ENCODE measurements at regions not wholly inside any gene's neighbourhood (a gene's known extent, or its start where the extent isn't known, plus 50 kb on each side); places are given as distances from the start of the nearest gene placed in this dataset.

DNA sequence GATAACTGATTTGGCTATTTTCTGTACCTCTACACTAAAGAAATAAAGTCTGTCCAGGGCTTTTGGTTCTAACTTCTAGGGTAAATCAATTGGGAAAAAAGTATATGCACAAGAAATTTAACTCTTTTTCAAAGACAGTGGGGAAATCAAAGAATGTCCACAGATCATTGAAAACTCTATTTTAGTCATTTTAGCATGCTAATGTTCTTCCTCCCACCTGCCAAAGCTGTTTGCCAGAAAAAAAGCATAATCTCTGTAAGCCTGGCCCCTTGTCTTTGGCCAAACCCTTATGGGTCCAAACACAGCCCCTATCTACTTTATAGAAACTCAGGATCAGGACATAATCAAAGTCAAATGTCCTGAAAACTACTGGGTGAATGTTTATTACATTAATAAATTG lies 302.2 kb upstream of the ESRRG start:
- no peaks in the 10 kb centered on the region for H3K9me3 ChIP-seq (ENCODE audit: control insufficient read depth, insufficient read depth, low read length)
- H3K4me1 ChIP-seq (ENCODE audit: insufficient read depth, low read length) = no peaks in the 10 kb centered on the region
- H3K9ac ChIP-seq (ENCODE audit: low read depth, low read length) = no peak overlapping the region
- no peaks in the 10 kb centered on the region for H3K36me3 ChIP-seq (ENCODE audit: insufficient read depth, low read length)

DNA sequence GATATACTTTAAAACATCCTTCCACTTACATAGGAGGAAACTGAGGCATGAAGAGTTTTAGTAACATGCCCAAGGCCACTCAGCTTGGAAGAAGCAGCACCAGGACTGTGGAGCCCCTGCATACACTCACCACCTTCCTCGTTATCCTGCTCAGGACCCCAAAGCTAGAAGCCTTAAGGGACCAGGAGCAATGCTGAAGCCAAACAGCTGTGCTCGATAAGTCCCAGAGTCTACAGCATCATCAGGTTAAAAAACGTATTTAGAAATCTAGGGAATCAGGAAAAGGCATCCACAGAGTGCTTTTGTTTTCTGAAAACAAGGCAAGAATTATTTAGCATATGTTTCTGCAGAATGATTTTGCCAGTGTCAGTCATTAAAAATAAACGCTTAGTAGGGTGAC lies 301.7 kb upstream of the ESRRG start:
- Histone ChIP-seq H3K4me1 (ENCODE audit: insufficient read depth, low read length) (no peaks in the 10 kb centered on the region), H3K9ac (ENCODE audit: low read depth, low read length) (no peak overlapping the region), H3K36me3 (ENCODE audit: insufficient read depth, low read length) (no peaks in the 10 kb centered on the region), H3K9me3 (ENCODE audit: control insufficient read depth, insufficient read depth, low read length) (no peaks in the 10 kb centered on the region)

- Histone ChIP-seq H3K9me3 (ENCODE audit: control insufficient read depth, insufficient read depth, low read length) (no peaks in the 10 kb centered on the region), H3K9ac (ENCODE audit: low read depth, low read length) (no peak overlapping the region), H3K4me1 (ENCODE audit: insufficient read depth, low read length) (no peaks in the 10 kb centered on the region), H3K36me3 (ENCODE audit: insufficient read depth, low read length) (no peaks in the 10 kb centered on the region)
Measured at GRCh38 chr1:217021956-217022355, 298.7 kb upstream of the ESRRG start.

- H3K36me3 ChIP-seq (ENCODE audit: insufficient read depth, low read length) = no peaks in the 10 kb centered on the region
- H3K9ac ChIP-seq (ENCODE audit: low read depth, low read length) = no peak overlapping the region
- H3K9me3 ChIP-seq (ENCODE audit: control insufficient read depth, insufficient read depth, low read length) = no peaks in the 10 kb centered on the region
Measured at GRCh38 chr1:217021400-217021799, 298.2 kb upstream of the ESRRG start.

GRCh38 chr1:217019475-217019874 lies 296.2 kb upstream of the ESRRG start:
- no peaks in the 10 kb centered on the region for H3K36me3 ChIP-seq (ENCODE audit: insufficient read depth, low read length)
- no peaks in the 10 kb centered on the region for H3K9me3 ChIP-seq (ENCODE audit: control insufficient read depth, insufficient read depth, low read length)
- H3K9ac ChIP-seq (ENCODE audit: low read depth, low read length) = no peak overlapping the region
- H3K4me1 ChIP-seq (ENCODE audit: insufficient read depth, low read length) = no peaks in the 10 kb centered on the region

More at GRCh38 chr1:217021400-217021799, 298.2 kb upstream of the ESRRG start:
- no peaks in the 10 kb centered on the region for H3K4me1 ChIP-seq (ENCODE audit: insufficient read depth, low read length)

GRCh38 chr1:217018648-217019047 lies 295.4 kb upstream of the ESRRG start:
- Histone ChIP-seq H3K9ac (ENCODE audit: low read depth, low read length) (no peak overlapping the region), H3K36me3 (ENCODE audit: insufficient read depth, low read length) (no peaks in the 10 kb centered on the region), H3K9me3 (ENCODE audit: control insufficient read depth, insufficient read depth, low read length) (no peaks in the 10 kb centered on the region), H3K4me1 (ENCODE audit: insufficient read depth, low read length) (no peaks in the 10 kb centered on the region)

GRCh38 chr1:217017165-217017564 lies 293.9 kb upstream of the ESRRG start:
- Histone ChIP-seq H3K4me1 (ENCODE audit: insufficient read depth, low read length) (no peaks in the 10 kb centered on the region), H3K9me3 (ENCODE audit: control insufficient read depth, insufficient read depth, low read length) (no peaks in the 10 kb centered on the region), H3K9ac (ENCODE audit: low read depth, low read length) (no peak overlapping the region), H3K36me3 (ENCODE audit: insufficient read depth, low read length) (no peaks in the 10 kb centered on the region)

DNA sequence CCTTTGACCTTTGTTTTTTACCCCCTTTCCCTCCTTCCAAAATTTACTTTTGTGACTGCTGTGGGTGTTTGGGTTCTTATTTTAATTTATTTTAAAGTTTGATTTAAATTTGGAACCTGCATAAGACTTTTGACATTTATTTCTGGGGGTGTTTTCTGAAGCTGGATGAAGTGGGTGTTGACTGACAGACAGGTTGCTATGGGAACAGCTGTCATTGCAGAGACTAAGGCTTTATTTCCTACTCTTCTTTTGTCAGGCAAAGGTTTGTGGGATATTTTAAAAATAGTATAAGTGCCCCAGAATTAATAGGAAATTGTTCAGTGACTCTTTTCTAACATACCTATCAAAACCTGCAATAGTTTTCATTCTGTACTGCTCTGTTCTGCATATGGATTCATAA lies 290.8 kb upstream of the ESRRG start:
- Histone ChIP-seq H3K4me1 (ENCODE audit: insufficient read depth, low read length) (no peaks in the 10 kb centered on the region), H3K9ac (ENCODE audit: low read depth, low read length) (no peak overlapping the region), H3K36me3 (ENCODE audit: insufficient read depth, low read length) (no peaks in the 10 kb centered on the region), H3K9me3 (ENCODE audit: control insufficient read depth, insufficient read depth, low read length) (no peaks in the 10 kb centered on the region)

DNA sequence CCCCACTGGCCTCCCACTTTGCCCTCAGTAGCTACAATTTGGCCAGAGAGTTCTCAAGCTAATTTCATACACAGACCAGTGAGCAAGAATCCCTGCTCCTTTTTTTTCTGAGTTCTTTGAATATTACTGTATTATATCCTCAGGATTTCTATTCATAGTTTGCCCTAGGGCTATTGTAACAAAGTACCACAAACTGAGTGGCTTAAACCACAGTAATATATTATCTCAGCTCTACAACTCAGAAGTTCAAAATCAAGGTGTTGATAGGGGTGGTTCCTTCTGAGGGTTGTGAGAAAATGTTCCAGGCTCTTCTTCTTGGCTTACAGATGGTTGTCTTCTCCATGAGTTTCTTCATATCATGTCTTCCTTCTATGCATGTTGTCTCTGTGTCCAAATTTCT lies 289.4 kb upstream of the ESRRG start:
- H3K36me3 ChIP-seq (ENCODE audit: insufficient read depth, low read length) = no peaks in the 10 kb centered on the region
- no peaks in the 10 kb centered on the region for H3K9me3 ChIP-seq (ENCODE audit: control insufficient read depth, insufficient read depth, low read length)
- H3K9ac ChIP-seq (ENCODE audit: low read depth, low read length) = no peak overlapping the region
- H3K4me1 ChIP-seq (ENCODE audit: insufficient read depth, low read length) = no peaks in the 10 kb centered on the region

- Histone ChIP-seq H3K9me3 (ENCODE audit: control insufficient read depth, insufficient read depth, low read length) (no peaks in the 10 kb centered on the region), H3K36me3 (ENCODE audit: insufficient read depth, low read length) (no peaks in the 10 kb centered on the region), H3K9ac (ENCODE audit: low read depth, low read length) (no peak overlapping the region), H3K4me1 (ENCODE audit: insufficient read depth, low read length) (no peaks in the 10 kb centered on the region)
Measured at GRCh38 chr1:217011097-217011496, 287.9 kb upstream of the ESRRG start.

GRCh38 chr1:217010253-217010652 lies 287.0 kb upstream of the ESRRG start:
- H3K9ac ChIP-seq (ENCODE audit: low read depth, low read length) = no peak overlapping the region
- H3K9me3 ChIP-seq (ENCODE audit: control insufficient read depth, insufficient read depth, low read length) = no peaks in the 10 kb centered on the region
- no peaks in the 10 kb centered on the region for H3K4me1 ChIP-seq (ENCODE audit: insufficient read depth, low read length)
- no peaks in the 10 kb centered on the region for H3K36me3 ChIP-seq (ENCODE audit: insufficient read depth, low read length)

DNA sequence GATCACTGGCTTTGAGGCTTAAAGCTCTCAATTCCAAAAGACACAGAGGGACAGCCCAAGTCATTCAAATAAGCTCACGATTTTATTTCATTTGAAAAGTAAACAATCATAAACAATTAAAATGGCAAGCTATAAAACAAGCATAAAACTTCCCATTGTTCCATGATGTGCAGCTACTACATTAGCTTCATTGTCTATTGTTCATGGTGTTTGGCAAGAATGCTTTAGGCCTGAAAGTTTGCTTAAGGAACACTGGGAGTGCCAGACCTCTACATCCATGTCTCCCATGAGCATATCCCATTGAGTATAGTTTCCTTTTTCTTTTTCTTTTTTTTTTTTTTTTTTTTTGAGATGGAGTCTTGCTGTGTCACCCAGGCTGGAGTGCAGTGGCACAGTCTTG lies 286.1 kb upstream of the ESRRG start:
- H3K9ac ChIP-seq (ENCODE audit: low read depth, low read length) = no peak overlapping the region
- H3K36me3 ChIP-seq (ENCODE audit: insufficient read depth, low read length) = no peaks in the 10 kb centered on the region
- no peaks in the 10 kb centered on the region for H3K9me3 ChIP-seq (ENCODE audit: control insufficient read depth, insufficient read depth, low read length)
- H3K4me1 ChIP-seq (ENCODE audit: insufficient read depth, low read length) = no peaks in the 10 kb centered on the region

GRCh38 chr1:217004776-217005436 lies 281.7 kb upstream of the ESRRG start:
- Histone ChIP-seq H3K36me3 (ENCODE audit: insufficient read depth, low read length) (no peaks in the 10 kb centered on the region), H3K9me3 (ENCODE audit: control insufficient read depth, insufficient read depth, low read length) (no peaks in the 10 kb centered on the region), H3K9ac (ENCODE audit: low read depth, low read length) (no peak overlapping the region), H3K4me1 (ENCODE audit: insufficient read depth, low read length) (no peaks in the 10 kb centered on the region)

GRCh38 chr1:217003355-217003754 lies 280.1 kb upstream of the ESRRG start:
- Histone ChIP-seq H3K4me1 (ENCODE audit: insufficient read depth, low read length) (no peaks in the 10 kb centered on the region; the same call in 1 of the 2 replicates), H3K9me3 (ENCODE audit: control insufficient read depth, insufficient read depth, low read length) (no peaks in the 10 kb centered on the region), H3K9ac (ENCODE audit: low read depth, low read length) (no peak overlapping the region), H3K36me3 (ENCODE audit: insufficient read depth, low read length) (no peaks in the 10 kb centered on the region)

- H3K4me1 ChIP-seq (ENCODE audit: insufficient read depth, low read length) = peaks cover 5% of the 10 kb centered on the region; the same call in 1 of the 2 replicates
- no peak overlapping the region for H3K9ac ChIP-seq (ENCODE audit: low read depth, low read length)
- H3K36me3 ChIP-seq (ENCODE audit: insufficient read depth, low read length) = no peaks in the 10 kb centered on the region
- no peaks in the 10 kb centered on the region for H3K9me3 ChIP-seq (ENCODE audit: control insufficient read depth, insufficient read depth, low read length)
Measured at GRCh38 chr1:216997831-216998230, 274.6 kb upstream of the ESRRG start.

DNA sequence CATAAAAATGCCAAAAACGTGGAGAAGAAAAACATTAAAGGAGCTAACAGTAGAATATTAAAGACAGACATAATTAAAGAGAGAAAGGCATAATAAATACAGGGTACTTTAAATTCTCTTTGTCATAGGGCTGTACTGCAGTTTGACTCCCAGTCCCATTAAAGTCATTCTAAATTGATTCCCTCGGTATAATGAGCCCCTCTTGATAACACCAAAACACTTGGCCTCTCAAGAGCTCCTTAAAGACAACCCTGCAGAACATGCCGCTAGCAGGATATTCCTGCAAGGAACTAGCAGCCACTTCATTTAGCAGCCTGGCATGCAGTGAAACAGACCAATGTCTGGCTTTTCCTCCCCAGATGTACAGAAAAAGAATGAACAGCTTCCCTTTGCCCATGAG lies 273.8 kb upstream of the ESRRG start:
- Histone ChIP-seq H3K9ac (ENCODE audit: low read depth, low read length) (no peak overlapping the region), H3K36me3 (ENCODE audit: insufficient read depth, low read length) (no peaks in the 10 kb centered on the region), H3K9me3 (ENCODE audit: control insufficient read depth, insufficient read depth, low read length) (no peaks in the 10 kb centered on the region)

More for the DNA sequence above, 273.8 kb upstream of the ESRRG start:
- peaks cover 5% of the 10 kb centered on the region; the same call in 1 of the 2 replicates for H3K4me1 ChIP-seq (ENCODE audit: insufficient read depth, low read length)

Data from ES-I3 (cell line).